CD14-positive monocyte (primary cell): ENCODE measurements at regions not wholly inside any gene's neighbourhood (a gene's known extent, or its start where the extent isn't known, plus 50 kb on each side); places are given as distances from the start of the nearest gene placed in this dataset.

Experiments
- DNase-seq, 3 donors: peaks; one replicate each; pipeline ENCODE4 v3.0.0-alpha.2; 2011 to 2022
- H2AFZ ChIP-seq: 2 replicates; pipeline ENCODE4 v1.6.0; 2012; ENCODE audit warnings: mild to moderate bottlenecking, low read depth, low read length, inconsistent platforms; ENCODE audit not compliant: insufficient read depth, poor library complexity, severe bottlenecking
- H3K27ac ChIP-seq, 2 donors: 1 replicate in 1 of 2; 2 replicates in 1 of 2; pipeline ENCODE4 v1.5.1; 2012 to 2013; ENCODE audit warnings: low read length in 2 of 2, control low read depth in 1 of 2, inconsistent platforms in 1 of 2, low read depth in 1 of 2, mild to moderate bottlenecking in 1 of 2
- H3K27me3 ChIP-seq, 2 donors: one replicate each; pipeline versions ENCODE4 v1.6.0 to v1.6.1; 2011 to 2013; ENCODE audit warnings: low read length in 2 of 2; ENCODE audit not compliant: control insufficient read depth in 2 of 2, insufficient read depth in 2 of 2
- H3K36me3 ChIP-seq, 2 donors: replicated peaks in 1 of 2; 1 replicate in 1 of 2; 2 replicates in 1 of 2; pipeline versions ENCODE4 v1.5.1 to v1.6.1; 2012 to 2013; ENCODE audit warnings: low read length in 2 of 2, control low read depth in 1 of 2, inconsistent platforms in 1 of 2, mild to moderate bottlenecking in 1 of 2; ENCODE audit not compliant: insufficient read depth in 2 of 2, control insufficient read depth in 1 of 2
- H3K4me1 ChIP-seq, 2 donors: 1 replicate in 1 of 2; 2 replicates in 1 of 2; pipeline versions ENCODE4 v1.5.1 to v1.6.1; 2012 to 2013; ENCODE audit warnings: low read length in 2 of 2, control low read depth in 1 of 2, inconsistent platforms in 1 of 2, mild to moderate bottlenecking in 1 of 2, moderate library complexity in 1 of 2; ENCODE audit not compliant: insufficient read depth in 2 of 2, control insufficient read depth in 1 of 2
- H3K4me2 ChIP-seq: replicated peaks from 2 replicates; pipeline ENCODE3; 2012; ENCODE audit warnings: low read length, moderate library complexity, mild to moderate bottlenecking; ENCODE audit not compliant: poor library complexity, severe bottlenecking; ENCODE audit errors: extremely low read depth
- H3K4me3 ChIP-seq, 3 experiments: fragments of 200-600 bp in 1 of 3; sonication (generic) in 1 of 3; replicated peaks in 1 of 3; 1 replicate in 2 of 3; 2 replicates in 1 of 3; pipeline ENCODE4 v1.5.1; 2011 to 2013; ENCODE audit warnings: low read length in 3 of 3, mild to moderate bottlenecking in 3 of 3, control low read depth in 2 of 3, low read depth in 2 of 3, inconsistent platforms in 1 of 3, moderate library complexity in 1 of 3
- H3K79me2 ChIP-seq: 2 replicates; pipeline ENCODE4 v1.6.0; 2012; ENCODE audit warnings: mild to moderate bottlenecking, control low read depth, inconsistent platforms, low read length, moderate library complexity; ENCODE audit not compliant: insufficient read depth
- H3K9ac ChIP-seq: 2 replicates; pipeline ENCODE4 v1.6.0; 2017; ENCODE audit warnings: low read length, mild to moderate bottlenecking; ENCODE audit not compliant: insufficient read depth, poor library complexity, severe bottlenecking
- H3K9me3 ChIP-seq, 2 donors: replicated peaks in 1 of 2; 1 replicate in 1 of 2; 2 replicates in 1 of 2; pipeline versions ENCODE4 v1.5.1 to v1.6.1; 2012 to 2013; ENCODE audit warnings: low read length in 2 of 2, control low read depth in 1 of 2; ENCODE audit not compliant: control insufficient read depth in 1 of 2, insufficient read depth in 1 of 2
- H4K20me1 ChIP-seq: 2 replicates; pipeline ENCODE4 v1.6.0; 2012; ENCODE audit warnings: mild to moderate bottlenecking, low read length, control low read depth, moderate library complexity; ENCODE audit not compliant: insufficient read depth
- H3K27ac Mint-ChIP-seq, 7 donors: one replicate each; pipeline ENCODE4 v1.8.0; 2020; ENCODE audit warnings: mild to moderate bottlenecking in 7 of 7, mixed read lengths in 7 of 7, moderate library complexity in 6 of 7, inconsistent platforms in 2 of 7
- H3K27me3 Mint-ChIP-seq, 3 donors: one replicate each; pipeline ENCODE4 v1.8.0; 2021 to 2022; ENCODE audit warnings: low read depth in 3 of 3, mild to moderate bottlenecking in 3 of 3, mixed read lengths in 3 of 3, moderate library complexity in 3 of 3, inconsistent platforms in 1 of 3
- H3K36me3 Mint-ChIP-seq, 2 donors: one replicate each; pipeline ENCODE4 v1.8.0; 2020; ENCODE audit warnings: mixed read lengths in 2 of 2, inconsistent platforms in 1 of 2, mild to moderate bottlenecking in 1 of 2
- H3K4me1 Mint-ChIP-seq: one replicate; pipeline ENCODE4 v1.8.0; 2020; ENCODE audit warnings: mild to moderate bottlenecking, mixed read lengths
- H3K4me3 Mint-ChIP-seq, 2 donors: one replicate each; pipeline ENCODE4 v1.8.0; 2020; ENCODE audit warnings: mild to moderate bottlenecking in 2 of 2, mixed read lengths in 2 of 2, moderate library complexity in 1 of 2
- H3K9me3 Mint-ChIP-seq, 7 donors: one replicate each; pipeline ENCODE4 v1.8.0; 2020 to 2022; ENCODE audit warnings: mixed read lengths in 7 of 7, mild to moderate bottlenecking in 6 of 7, moderate library complexity in 6 of 7, inconsistent platforms in 2 of 7
- WGBS: methylation state at CpG from one replicate; pipeline ENCODE4 v1.1.5; 2013; ENCODE audit warnings: missing lambda C conversion rate; ENCODE audit not compliant: insufficient coverage; 5-methylcytosine and 5-hydroxymethylcytosine counted together
- intact Hi-C, 2 donors: fragments of 100-400 bp; cut with micrococcal nuclease; formaldehyde crosslinking; loops; one replicate each; pipeline versions ENCODE4 v1.15.0 to v1.15.1; 2023
- TF ChIP-seq, protein P1 (sequence below): fragments of 200-600 bp; IDR thresholded peaks from one replicate; pipeline ENCODE4 v1.8.0; 2022; ENCODE audit warnings: antibody characterized with exemption, mild to moderate bottlenecking

- Mint-ChIP-seq H3K4me3 (no peak overlapping the region), H3K27ac (no peak overlapping the region), H3K4me1 (no peaks in the 10 kb centered on the region), H3K9me3 (no peaks in the 10 kb centered on the region), H3K27me3 (no peaks in the 10 kb centered on the region), H3K36me3 (no peaks in the 10 kb centered on the region)
- intact Hi-C loops: no loop called here
- no peaks in the 10 kb centered on the region for H3K36me3 ChIP-seq
- no peak overlapping the region for H3K4me2 ChIP-seq
- no peaks in the 10 kb centered on the region for H4K20me1 ChIP-seq
- WGBS: 94% methylated on average over 4 of the region's 6 CpGs
- no peaks in the 10 kb centered on the region for H3K9me3 ChIP-seq
- H3K27me3 ChIP-seq: no peaks in the 10 kb centered on the region
- H3K4me3 ChIP-seq: no peak overlapping the region
- TF ChIP-seq, protein P1, sequence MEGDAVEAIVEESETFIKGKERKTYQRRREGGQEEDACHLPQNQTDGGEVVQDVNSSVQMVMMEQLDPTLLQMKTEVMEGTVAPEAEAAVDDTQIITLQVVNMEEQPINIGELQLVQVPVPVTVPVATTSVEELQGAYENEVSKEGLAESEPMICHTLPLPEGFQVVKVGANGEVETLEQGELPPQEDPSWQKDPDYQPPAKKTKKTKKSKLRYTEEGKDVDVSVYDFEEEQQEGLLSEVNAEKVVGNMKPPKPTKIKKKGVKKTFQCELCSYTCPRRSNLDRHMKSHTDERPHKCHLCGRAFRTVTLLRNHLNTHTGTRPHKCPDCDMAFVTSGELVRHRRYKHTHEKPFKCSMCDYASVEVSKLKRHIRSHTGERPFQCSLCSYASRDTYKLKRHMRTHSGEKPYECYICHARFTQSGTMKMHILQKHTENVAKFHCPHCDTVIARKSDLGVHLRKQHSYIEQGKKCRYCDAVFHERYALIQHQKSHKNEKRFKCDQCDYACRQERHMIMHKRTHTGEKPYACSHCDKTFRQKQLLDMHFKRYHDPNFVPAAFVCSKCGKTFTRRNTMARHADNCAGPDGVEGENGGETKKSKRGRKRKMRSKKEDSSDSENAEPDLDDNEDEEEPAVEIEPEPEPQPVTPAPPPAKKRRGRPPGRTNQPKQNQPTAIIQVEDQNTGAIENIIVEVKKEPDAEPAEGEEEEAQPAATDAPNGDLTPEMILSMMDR: no peak
- H3K9ac ChIP-seq: no peak overlapping the region
- H3K4me1 ChIP-seq: no peaks in the 10 kb centered on the region
- no peaks in the 10 kb centered on the region for H3K79me2 ChIP-seq
- no peak overlapping the region for H3K27ac ChIP-seq
- DNase-seq: no peak
- no peak overlapping the region for H2AFZ ChIP-seq
Measured at GRCh38 chr2:156864753-156865152, 392.8 kb upstream of the GALNT5 start.

DNA sequence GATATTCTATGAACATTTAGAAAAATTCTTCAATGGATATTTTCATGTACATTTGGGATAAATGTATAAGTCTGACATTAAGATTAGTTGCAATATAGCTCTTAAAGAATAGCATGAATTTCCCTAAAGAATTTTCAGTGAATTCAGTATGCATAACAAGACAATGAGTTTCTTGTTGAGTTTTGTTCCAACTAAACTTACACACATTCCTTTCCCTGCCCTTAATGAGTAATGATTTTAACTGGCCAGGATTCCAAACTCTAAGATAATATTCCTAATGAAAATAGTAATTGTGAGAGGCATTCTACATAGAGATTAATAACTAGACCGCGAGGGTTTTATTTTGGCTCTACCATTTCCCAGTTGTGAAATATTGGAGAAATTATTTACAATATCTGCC is 390.3 kb upstream of the GALNT5 start:
- Histone ChIP-seq H3K27me3 (no peaks in the 10 kb centered on the region), H3K36me3 (no peaks in the 10 kb centered on the region), H3K27ac (no peak overlapping the region), H3K9ac (no peak overlapping the region), H3K4me1 (no peaks in the 10 kb centered on the region), H3K9me3 (no peaks in the 10 kb centered on the region), H4K20me1 (no peaks in the 10 kb centered on the region), H2AFZ (no peak overlapping the region), H3K4me3 (no peak overlapping the region), H3K4me2 (no peak overlapping the region), H3K79me2 (no peaks in the 10 kb centered on the region)
- intact Hi-C loops: no loop called here
- no peaks in the 10 kb centered on the region for H3K9me3 Mint-ChIP-seq
- H3K27ac Mint-ChIP-seq: no peak overlapping the region
- H3K36me3 Mint-ChIP-seq: no peaks in the 10 kb centered on the region
- H3K27me3 Mint-ChIP-seq: no peaks in the 10 kb centered on the region
- H3K4me1 Mint-ChIP-seq: no peaks in the 10 kb centered on the region
- TF ChIP-seq, protein P1: no peak
- WGBS: no CpG with 5 or more reads among the region's 2 CpGs
- no peak for DNase-seq
- no peak overlapping the region for H3K4me3 Mint-ChIP-seq
